ENCODE measurements at regions not wholly inside any gene's neighbourhood (a gene's known extent, or its start where the extent isn't known, plus 50 kb on each side); places are given as distances from the start of the nearest gene placed in this dataset.
"Not testable (repeated sequence)": the region's sequence is repeated elsewhere in the genome, so short reads cannot be mapped to it uniquely, and the experiment has no call there.

DNA sequence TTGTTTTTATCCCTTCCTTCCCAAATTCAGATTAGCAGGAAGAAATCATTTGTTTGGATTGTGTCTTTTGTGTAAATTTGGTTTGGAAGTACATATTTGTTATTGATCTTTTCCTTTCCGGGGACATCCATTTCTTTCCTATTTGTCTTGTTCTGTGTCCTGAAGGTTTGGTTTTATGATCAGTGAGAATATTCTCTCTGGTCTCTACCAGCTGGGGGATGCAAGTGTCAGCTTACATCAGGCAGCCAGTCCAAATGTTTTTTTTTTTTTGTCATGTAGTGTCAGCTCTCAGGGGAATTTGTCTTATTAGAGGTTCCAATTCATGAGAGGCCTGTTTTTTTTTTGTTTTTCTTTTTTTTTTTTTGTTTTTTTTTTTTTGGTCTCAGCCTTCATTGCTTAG, 479.2 kb upstream of the LRRC7 start:
- no peak overlapping the region for H3K27ac ChIP-seq
- intact Hi-C loops (cut with DNase I): no loop called here
- no peak overlapping the region for H3K4me3 ChIP-seq
- peaks cover 0 to 8% (median 2%) of the 10 kb centered on the region in 4 donors for H3K9me3 ChIP-seq
- TF ChIP-seq POLR2A (IDR thresholded peaks at IDR 0.05) (no peak), EP300 (IDR thresholded peaks at IDR 0.05) (no peak), POLR2AphosphoS5 (IDR thresholded peaks at IDR 0.05) (no peak)
- TF ChIP-seq, protein P1, sequence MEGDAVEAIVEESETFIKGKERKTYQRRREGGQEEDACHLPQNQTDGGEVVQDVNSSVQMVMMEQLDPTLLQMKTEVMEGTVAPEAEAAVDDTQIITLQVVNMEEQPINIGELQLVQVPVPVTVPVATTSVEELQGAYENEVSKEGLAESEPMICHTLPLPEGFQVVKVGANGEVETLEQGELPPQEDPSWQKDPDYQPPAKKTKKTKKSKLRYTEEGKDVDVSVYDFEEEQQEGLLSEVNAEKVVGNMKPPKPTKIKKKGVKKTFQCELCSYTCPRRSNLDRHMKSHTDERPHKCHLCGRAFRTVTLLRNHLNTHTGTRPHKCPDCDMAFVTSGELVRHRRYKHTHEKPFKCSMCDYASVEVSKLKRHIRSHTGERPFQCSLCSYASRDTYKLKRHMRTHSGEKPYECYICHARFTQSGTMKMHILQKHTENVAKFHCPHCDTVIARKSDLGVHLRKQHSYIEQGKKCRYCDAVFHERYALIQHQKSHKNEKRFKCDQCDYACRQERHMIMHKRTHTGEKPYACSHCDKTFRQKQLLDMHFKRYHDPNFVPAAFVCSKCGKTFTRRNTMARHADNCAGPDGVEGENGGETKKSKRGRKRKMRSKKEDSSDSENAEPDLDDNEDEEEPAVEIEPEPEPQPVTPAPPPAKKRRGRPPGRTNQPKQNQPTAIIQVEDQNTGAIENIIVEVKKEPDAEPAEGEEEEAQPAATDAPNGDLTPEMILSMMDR (IDR thresholded peaks at IDR 0.05): no peak
- H3K4me1 ChIP-seq: peaks cover 0 to 14% (median 0%) of the 10 kb centered on the region in 4 donors
- WGBS, 2 donors: 35 to 80% methylated on average over 1 of the region's 1 CpG
- H3K27me3 ChIP-seq: no peaks in the 10 kb centered on the region
- no peak for DNase-seq
- H3K36me3 ChIP-seq: no peaks in the 10 kb centered on the region

GRCh38 chr1:69090170-69090569, 477.6 kb upstream of the LRRC7 start:
- Histone ChIP-seq H3K4me1 (peaks cover 0 to 14% (median 0%) of the 10 kb centered on the region in 4 donors), H3K36me3 (no peaks in the 10 kb centered on the region), H3K27me3 (no peaks in the 10 kb centered on the region), H3K27ac (no peak overlapping the region), H3K9me3 (peaks cover 0 to 8% (median 2%) of the 10 kb centered on the region in 4 donors), H3K4me3 (no peak overlapping the region)
- no peak for DNase-seq
- TF ChIP-seq EP300 (IDR thresholded peaks at IDR 0.05) (no peak), POLR2AphosphoS5 (IDR thresholded peaks at IDR 0.05) (no peak), POLR2A (IDR thresholded peaks at IDR 0.05) (no peak)
- TF ChIP-seq, protein P1 (IDR thresholded peaks at IDR 0.05): no peak
- intact Hi-C loops (cut with DNase I): no loop called here

GRCh38 chr1:69090752-69091151, 477.0 kb upstream of the LRRC7 start:
- no peak for DNase-seq
- H3K4me1 ChIP-seq: peaks cover 0 to 9% (median 0%) of the 10 kb centered on the region in 4 donors
- H3K27me3 ChIP-seq: no peaks in the 10 kb centered on the region
- TF ChIP-seq, protein P1 (IDR thresholded peaks at IDR 0.05): no peak
- no peak for TF ChIP-seq POLR2AphosphoS5 (IDR thresholded peaks at IDR 0.05)
- no peak for TF ChIP-seq POLR2A (IDR thresholded peaks at IDR 0.05)
- no peak for TF ChIP-seq EP300 (IDR thresholded peaks at IDR 0.05)
- H3K36me3 ChIP-seq: no peaks in the 10 kb centered on the region
- no peak overlapping the region for H3K4me3 ChIP-seq
- H3K9me3 ChIP-seq: peaks cover 0 to 8% (median 2%) of the 10 kb centered on the region in 4 donors
- no peak overlapping the region for H3K27ac ChIP-seq
- 26 to 64% methylated on average over 1 of the region's 1 CpG for WGBS, 2 donors
- intact Hi-C loops (cut with DNase I): no loop called here

DNA sequence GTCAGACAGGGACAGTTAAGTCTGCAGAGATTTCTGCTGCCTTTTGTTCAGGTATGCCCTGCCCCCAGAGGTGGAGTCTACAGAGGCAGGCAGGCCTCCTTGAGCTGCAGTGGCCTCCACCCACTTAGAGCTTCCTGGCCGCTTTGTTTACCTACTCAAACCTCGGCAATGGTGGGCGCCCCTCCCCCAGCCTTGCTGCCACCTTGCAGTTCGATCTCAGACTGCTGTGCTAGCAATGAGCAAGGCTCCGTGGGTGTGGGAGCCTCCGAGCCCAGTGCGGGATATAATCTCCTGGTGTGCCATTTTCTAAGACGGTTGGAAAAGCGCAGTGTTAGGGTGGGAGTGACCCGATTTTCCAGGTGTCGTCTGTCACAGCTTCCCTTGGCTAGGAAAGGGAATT, 465.7 kb upstream of the LRRC7 start:
- intact Hi-C loops (cut with DNase I); H3K9me3 ChIP-seq; H3K4me3 ChIP-seq; H3K27me3 ChIP-seq; H3K27ac ChIP-seq; H3K36me3 ChIP-seq; DNase-seq: not testable (repeated sequence)
- H3K4me1 ChIP-seq: peaks cover 0 to 13% (median 8%) of the 10 kb centered on the region in 4 donors
- 90 to 92% methylated on average over 11 of the region's 11 CpGs for WGBS, 2 donors

DNA sequence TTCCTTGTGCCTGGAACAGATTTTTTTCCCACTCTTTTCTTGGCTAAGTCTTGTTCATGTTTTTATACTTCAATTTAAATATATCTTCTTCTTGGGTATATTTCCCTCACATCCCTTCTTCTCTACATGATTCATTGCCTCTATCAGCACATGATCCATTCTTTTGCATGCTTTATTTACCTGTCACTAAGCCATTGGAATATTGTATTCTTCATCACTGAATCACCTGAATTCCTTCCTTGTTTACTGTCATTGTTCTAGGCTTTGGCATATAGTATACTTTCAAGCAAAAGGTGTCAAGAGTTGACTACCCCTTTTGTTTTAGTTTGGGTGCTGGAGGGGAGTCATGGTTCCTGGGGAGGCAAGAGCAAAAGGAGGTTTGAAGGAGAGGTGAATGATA, 464.5 kb upstream of the LRRC7 start:
- Histone ChIP-seq H3K9me3 (peaks cover 0 to 4% (median 0%) of the 10 kb centered on the region in 4 donors), H3K27me3 (no peaks in the 10 kb centered on the region), H3K4me3 (no peak overlapping the region), H3K27ac (no peak overlapping the region), H3K4me1 (peaks cover 0 to 13% (median 8%) of the 10 kb centered on the region in 4 donors), H3K36me3 (no peaks in the 10 kb centered on the region)
- DNase-seq: no peak
- TF ChIP-seq, protein P1 (IDR thresholded peaks at IDR 0.05): no peak
- intact Hi-C loops (cut with DNase I): no loop called here

All from sigmoid colon (tissue), 6 donors.